Keratinocyte (primary cell): ENCODE measurements at regions not wholly inside any gene's neighbourhood (a gene's known extent, or its start where the extent isn't known, plus 50 kb on each side); places are given as distances from the start of the nearest gene placed in this dataset.

ENCODE experiments used
- DNase-seq: peaks from one replicate; pipeline ENCODE4 v3.0.0-alpha.2; 2011; ENCODE audit warnings: low read depth, missing footprints, low spot score
- FAIRE-seq: peaks from 2 replicates; lab custom pipeline; 2011; peaks lifted over from hg19 to GRCh38; lab: Jason Lieb, UNC
- H2AFZ ChIP-seq: 2 replicates; pipeline ENCODE4 v1.6.0; 2012; ENCODE audit warnings: low read length, control low read depth, inconsistent platforms; ENCODE audit not compliant: control insufficient read depth
- H3K27ac ChIP-seq: 2 replicates; pipeline ENCODE4 v1.5.1; 2011; ENCODE audit warnings: low read length; ENCODE audit not compliant: control insufficient read depth, insufficient read depth
- H3K27me3 ChIP-seq: 3 replicates; pipeline ENCODE4 v1.6.0; 2011; ENCODE audit warnings: low read length; ENCODE audit not compliant: control insufficient read depth, insufficient read depth; ENCODE audit errors: extremely low read depth
- H3K36me3 ChIP-seq, 2 experiments: 2 replicates in 1 of 2; 3 replicates in 1 of 2; pipeline ENCODE4 v1.5.1; 2011; ENCODE audit warnings: low read length in 2 of 2, mild to moderate bottlenecking in 1 of 2; ENCODE audit not compliant: control insufficient read depth in 2 of 2, insufficient read depth in 2 of 2; ENCODE audit errors: extremely low read depth in 1 of 2
- H3K4me1 ChIP-seq: 3 replicates; pipeline ENCODE4 v1.5.1; 2011; ENCODE audit warnings: low read length; ENCODE audit not compliant: control insufficient read depth, insufficient read depth; ENCODE audit errors: extremely low read depth
- H3K4me2 ChIP-seq: 3 replicates; pipeline ENCODE4 v1.6.0; 2011; ENCODE audit warnings: low read depth, low read length; ENCODE audit not compliant: control insufficient read depth, insufficient read depth; ENCODE audit errors: extremely low read depth
- H3K4me3 ChIP-seq, 3 experiments: fragments of 200-600 bp in 1 of 3; sonication (generic) in 1 of 3; 2 replicates in 2 of 3; 3 replicates in 1 of 3; pipeline ENCODE4 v1.5.1; 2011 to 2016; ENCODE audit warnings: low read length in 3 of 3, mild to moderate bottlenecking in 3 of 3, control low read depth in 2 of 3, inconsistent platforms in 1 of 3, low read depth in 1 of 3, mixed read lengths in 1 of 3, mixed run types in 1 of 3, moderate library complexity in 1 of 3; ENCODE audit not compliant: control insufficient read depth in 2 of 3, insufficient read depth in 2 of 3; ENCODE audit errors: extremely low read depth in 1 of 3
- H3K79me2 ChIP-seq: 2 replicates; pipeline ENCODE4 v1.6.0; 2012; ENCODE audit warnings: low read length; ENCODE audit not compliant: control insufficient read depth, insufficient read depth
- H3K9ac ChIP-seq: 3 replicates; pipeline ENCODE4 v1.6.0; 2011; ENCODE audit warnings: low read length; ENCODE audit not compliant: control insufficient read depth, insufficient read depth; ENCODE audit errors: extremely low read depth
- H3K9me1 ChIP-seq: 3 replicates; pipeline ENCODE4 v1.6.0; 2011; ENCODE audit warnings: low read length; ENCODE audit not compliant: control insufficient read depth, insufficient read depth; ENCODE audit errors: extremely low read depth
- H3K9me3 ChIP-seq: 2 replicates; pipeline ENCODE4 v1.5.1; 2012; ENCODE audit warnings: low read depth, low read length; ENCODE audit not compliant: control insufficient read depth
- H4K20me1 ChIP-seq: 3 replicates; pipeline ENCODE4 v1.6.0; 2011; ENCODE audit warnings: low read length; ENCODE audit not compliant: control insufficient read depth, insufficient read depth; ENCODE audit errors: extremely low read depth
- EZH2 ChIP-seq: IDR thresholded peaks from one replicate; pipeline ENCODE4 v1.6.1; 2012; ENCODE audit warnings: inconsistent platforms, mild to moderate bottlenecking, low read length, moderate library complexity
- dilution Hi-C: fragments of 300-500 bp; cut with MboI; formaldehyde crosslinking; loops from one replicate; pipeline ENCODE4 v1.7.0; 2020; ENCODE audit warnings: low sequenced_read_pairs; ENCODE audit not compliant: extremely low pct_ligation_motif_present
- TF ChIP-seq, protein P1 (sequence below), 3 experiments: IDR thresholded peaks in 1 of 3; conservative IDR thresholded peaks in 1 of 3; optimal IDR thresholded peaks in 1 of 3; 2 replicates in 2 of 3; 3 replicates in 1 of 3; pipeline versions ENCODE3 to v1.5.1; 2011; ENCODE audit warnings: low read length in 3 of 3, mild to moderate bottlenecking in 3 of 3, moderate library complexity in 2 of 3, control low read depth in 1 of 3, inconsistent platforms in 1 of 3; ENCODE audit not compliant: insufficient read depth in 2 of 3; ENCODE audit errors: extremely low read depth in 1 of 3

DNA sequence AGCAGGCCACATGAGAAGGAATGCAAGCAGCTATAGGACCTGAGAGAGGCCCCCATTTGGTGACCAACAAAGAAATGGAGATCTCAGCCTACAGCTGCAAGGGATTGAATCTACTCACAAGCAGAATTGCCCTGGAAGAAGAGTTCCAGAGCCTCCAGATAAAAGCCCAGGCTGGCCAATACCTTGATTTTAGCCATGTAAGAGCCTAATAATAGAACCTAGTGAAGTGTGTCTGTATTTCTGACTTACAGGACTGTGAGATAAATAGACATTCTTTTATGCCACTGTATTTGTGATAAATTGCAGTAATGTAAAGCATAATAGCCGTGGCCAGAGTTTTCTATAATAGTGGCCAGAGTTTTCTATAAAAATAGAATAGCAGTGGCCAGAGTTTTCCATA, 254.6 kb downstream of the PYDC2 start:
- Histone ChIP-seq H3K27ac (no peak overlapping the region), H3K9ac (no peak overlapping the region), H3K36me3 (no peaks in the 10 kb centered on the region), H3K4me1 (no peaks in the 10 kb centered on the region), H3K9me1 (no peaks in the 10 kb centered on the region), H4K20me1 (no peaks in the 10 kb centered on the region), H3K79me2 (no peaks in the 10 kb centered on the region), H3K27me3 (no peaks in the 10 kb centered on the region), H3K4me3 (no peak overlapping the region), H3K9me3 (no peaks in the 10 kb centered on the region), H3K4me2 (no peak overlapping the region), H2AFZ (no peak overlapping the region)
- dilution Hi-C loops = no loop called here
- FAIRE-seq = no peak
- no peak for DNase-seq
- TF ChIP-seq, protein P1, sequence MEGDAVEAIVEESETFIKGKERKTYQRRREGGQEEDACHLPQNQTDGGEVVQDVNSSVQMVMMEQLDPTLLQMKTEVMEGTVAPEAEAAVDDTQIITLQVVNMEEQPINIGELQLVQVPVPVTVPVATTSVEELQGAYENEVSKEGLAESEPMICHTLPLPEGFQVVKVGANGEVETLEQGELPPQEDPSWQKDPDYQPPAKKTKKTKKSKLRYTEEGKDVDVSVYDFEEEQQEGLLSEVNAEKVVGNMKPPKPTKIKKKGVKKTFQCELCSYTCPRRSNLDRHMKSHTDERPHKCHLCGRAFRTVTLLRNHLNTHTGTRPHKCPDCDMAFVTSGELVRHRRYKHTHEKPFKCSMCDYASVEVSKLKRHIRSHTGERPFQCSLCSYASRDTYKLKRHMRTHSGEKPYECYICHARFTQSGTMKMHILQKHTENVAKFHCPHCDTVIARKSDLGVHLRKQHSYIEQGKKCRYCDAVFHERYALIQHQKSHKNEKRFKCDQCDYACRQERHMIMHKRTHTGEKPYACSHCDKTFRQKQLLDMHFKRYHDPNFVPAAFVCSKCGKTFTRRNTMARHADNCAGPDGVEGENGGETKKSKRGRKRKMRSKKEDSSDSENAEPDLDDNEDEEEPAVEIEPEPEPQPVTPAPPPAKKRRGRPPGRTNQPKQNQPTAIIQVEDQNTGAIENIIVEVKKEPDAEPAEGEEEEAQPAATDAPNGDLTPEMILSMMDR (optimal IDR thresholded peaks at IDR 0.05 in 1 of 3, IDR thresholded peaks at IDR 0.05 in 1 of 3, conservative IDR thresholded peaks at IDR 0.05 in 1 of 3; ENCODE audit: extremely low read depth in 1 of 3, insufficient read depth in 2 of 3, low read length in 3 of 3) = no peak
- no peak for TF ChIP-seq EZH2

DNA sequence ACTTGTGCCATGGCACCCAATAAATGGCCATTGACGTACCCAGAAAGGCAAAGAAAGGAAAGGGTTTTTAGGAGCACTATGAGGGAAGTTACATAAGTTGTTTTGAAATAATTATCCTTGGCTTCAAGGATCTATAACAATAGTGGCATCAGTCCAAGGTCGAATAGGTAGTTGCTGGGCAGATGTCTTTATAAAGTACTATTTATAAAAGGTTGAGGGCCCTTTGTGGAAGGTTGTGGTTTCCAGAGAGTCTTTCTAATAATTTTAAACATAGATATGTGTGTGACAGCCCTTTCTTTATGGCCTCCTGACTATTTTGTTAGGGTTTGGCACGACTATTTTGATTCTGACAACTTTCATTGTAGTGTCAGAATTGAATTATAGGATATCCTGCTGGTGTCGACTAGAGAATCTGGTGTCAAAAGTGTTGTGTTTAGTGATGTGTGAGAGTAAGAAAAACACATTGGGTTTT, 260.5 kb downstream of the PYDC2 start:
- no peaks in the 10 kb centered on the region for H4K20me1 ChIP-seq
- no peak overlapping the region for H3K4me3 ChIP-seq
- H3K9me1 ChIP-seq = no peaks in the 10 kb centered on the region
- dilution Hi-C loops = no loop called here
- H3K27me3 ChIP-seq = no peaks in the 10 kb centered on the region
- no peak overlapping the region for H2AFZ ChIP-seq
- FAIRE-seq = no peak
- H3K4me1 ChIP-seq = no peaks in the 10 kb centered on the region
- H3K9me3 ChIP-seq = no peaks in the 10 kb centered on the region
- no peak overlapping the region for H3K4me2 ChIP-seq
- DNase-seq = no peak
- H3K79me2 ChIP-seq = no peaks in the 10 kb centered on the region
- no peaks in the 10 kb centered on the region for H3K36me3 ChIP-seq
- H3K27ac ChIP-seq = no peak overlapping the region
- TF ChIP-seq, protein P1 (optimal IDR thresholded peaks at IDR 0.05 in 1 of 3, IDR thresholded peaks at IDR 0.05 in 1 of 3, conservative IDR thresholded peaks at IDR 0.05 in 1 of 3; ENCODE audit: extremely low read depth in 1 of 3, insufficient read depth in 2 of 3, low read length in 3 of 3) = no peak
- no peak for TF ChIP-seq EZH2
- no peak overlapping the region for H3K9ac ChIP-seq
